ENCODE measurements at regions not wholly inside any gene's neighbourhood (a gene's known extent, or its start where the extent isn't known, plus 50 kb on each side); places are given as distances from the start of the nearest gene placed in this dataset.
"Not testable (repeated sequence)": the region's sequence is repeated elsewhere in the genome, so short reads cannot be mapped to it uniquely, and the experiment has no call there.

DNA sequence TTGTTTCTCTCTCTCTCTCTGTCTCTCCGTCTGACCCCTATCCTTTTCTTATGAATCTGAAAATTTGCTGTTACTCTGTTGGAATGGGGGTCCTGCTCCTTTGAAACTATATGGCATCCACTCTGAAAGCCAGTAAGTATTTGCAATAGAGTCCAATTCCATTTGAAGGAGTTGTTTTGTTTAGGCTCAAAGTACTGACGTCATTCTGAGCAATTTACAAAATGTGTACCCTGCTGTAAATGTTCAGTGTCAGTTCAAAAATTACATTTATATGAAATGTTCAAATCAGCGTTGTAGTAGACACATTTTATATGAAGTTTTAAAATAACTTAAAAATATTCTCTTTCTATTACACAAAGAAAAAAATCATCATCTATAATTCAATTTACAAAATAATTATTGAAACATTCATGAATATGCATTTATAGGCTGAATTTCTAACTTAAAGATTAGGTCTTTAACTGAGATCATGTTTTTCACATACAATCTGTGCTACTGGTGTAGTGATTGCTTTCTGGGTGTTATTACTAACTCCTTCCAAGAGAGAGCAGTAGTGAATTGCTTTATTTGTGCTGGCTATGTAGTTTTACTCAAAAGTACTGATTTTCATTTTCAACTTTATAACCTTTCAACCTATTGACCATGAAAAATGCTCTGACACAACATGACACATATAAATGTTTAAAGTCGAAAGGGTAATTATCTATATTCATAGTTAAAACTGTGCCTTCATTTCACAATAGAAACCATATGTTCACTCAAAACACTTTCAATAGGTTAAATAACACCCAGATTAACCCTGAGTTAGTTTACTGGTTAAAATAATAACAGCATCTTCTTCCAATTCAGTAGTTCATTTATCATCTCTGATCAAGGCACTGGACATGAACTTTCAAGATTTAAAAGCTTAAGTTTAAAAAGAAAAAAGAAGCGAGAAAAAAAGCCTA, 253.1 kb upstream of the ADGRL4 start:
- intact Hi-C loops (cut with micrococcal nuclease): no loop called here
- H3K27ac Mint-ChIP-seq: no peak overlapping the region

DNA sequence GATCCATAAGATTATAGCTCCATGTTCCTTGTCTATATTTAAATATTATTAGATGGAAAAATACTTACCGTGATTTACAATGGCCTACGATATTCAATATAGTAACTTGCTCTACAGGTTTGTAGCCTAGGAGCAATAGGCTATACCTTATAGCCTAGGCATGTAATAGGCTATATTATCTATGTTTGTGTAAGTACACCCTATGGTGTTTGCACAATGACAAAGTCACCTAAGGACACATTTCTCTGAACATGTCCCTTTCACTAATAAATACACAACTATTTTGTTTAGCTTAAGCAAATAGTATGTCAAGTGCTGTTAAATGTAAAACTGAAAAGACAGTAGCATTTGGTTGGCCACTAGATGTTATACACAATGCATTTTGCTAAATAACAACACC, 248.9 kb upstream of the ADGRL4 start:
- CTCF ChIA-PET: no interaction called here
- no peak for DNase-seq
- no peaks in the 10 kb centered on the region for H3K27me3 Mint-ChIP-seq (ENCODE audit: low read depth)
- no peak overlapping the region for H3K27ac Mint-ChIP-seq
- intact Hi-C loops (cut with micrococcal nuclease): no loop called here
- no peaks in the 10 kb centered on the region for H3K36me3 Mint-ChIP-seq (ENCODE audit: low read depth)
- H3K9me3 Mint-ChIP-seq: no peaks in the 10 kb centered on the region
- H3K4me1 Mint-ChIP-seq (ENCODE audit: low read depth): no peaks in the 10 kb centered on the region
- no peak overlapping the region for H3K4me3 Mint-ChIP-seq

More for the DNA sequence above, 253.1 kb upstream of the ADGRL4 start:
- CTCF ChIA-PET: no interaction called here
- H3K9me3 Mint-ChIP-seq: no peaks in the 10 kb centered on the region
- DNase-seq: no peak
- H3K4me3 Mint-ChIP-seq: no peak overlapping the region
- H3K4me1 Mint-ChIP-seq (ENCODE audit: low read depth): no peaks in the 10 kb centered on the region
- no peaks in the 10 kb centered on the region for H3K36me3 Mint-ChIP-seq (ENCODE audit: low read depth)
- H3K27me3 Mint-ChIP-seq (ENCODE audit: low read depth): no peaks in the 10 kb centered on the region

DNA sequence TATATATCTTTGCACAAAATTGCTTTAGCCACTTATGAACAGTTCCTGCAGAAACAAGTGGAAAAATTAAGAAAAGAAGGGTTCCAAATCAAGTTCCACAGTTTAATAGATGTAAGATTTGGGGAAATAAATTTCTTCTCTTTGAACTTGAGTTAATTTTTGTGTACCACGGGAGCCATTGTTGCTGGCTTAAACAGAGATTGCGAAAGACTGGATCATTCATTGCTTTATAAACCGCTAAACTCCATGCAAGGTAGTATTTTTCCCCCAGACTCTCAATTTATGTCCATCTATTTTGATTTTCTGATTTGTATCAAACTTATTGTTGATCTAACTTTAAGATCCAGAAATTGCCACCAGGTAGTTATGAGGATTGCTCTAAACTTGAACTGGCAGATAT, 246.1 kb upstream of the ADGRL4 start:
- H3K4me3 Mint-ChIP-seq: no peak overlapping the region
- intact Hi-C loops (cut with micrococcal nuclease): no loop called here
- no peaks in the 10 kb centered on the region for H3K4me1 Mint-ChIP-seq (ENCODE audit: low read depth)
- no peaks in the 10 kb centered on the region for H3K36me3 Mint-ChIP-seq (ENCODE audit: low read depth)
- DNase-seq: no peak
- no peaks in the 10 kb centered on the region for H3K9me3 Mint-ChIP-seq
- no peak overlapping the region for H3K27ac Mint-ChIP-seq
- H3K27me3 Mint-ChIP-seq (ENCODE audit: low read depth): no peaks in the 10 kb centered on the region
- CTCF ChIA-PET: no interaction called here

DNA sequence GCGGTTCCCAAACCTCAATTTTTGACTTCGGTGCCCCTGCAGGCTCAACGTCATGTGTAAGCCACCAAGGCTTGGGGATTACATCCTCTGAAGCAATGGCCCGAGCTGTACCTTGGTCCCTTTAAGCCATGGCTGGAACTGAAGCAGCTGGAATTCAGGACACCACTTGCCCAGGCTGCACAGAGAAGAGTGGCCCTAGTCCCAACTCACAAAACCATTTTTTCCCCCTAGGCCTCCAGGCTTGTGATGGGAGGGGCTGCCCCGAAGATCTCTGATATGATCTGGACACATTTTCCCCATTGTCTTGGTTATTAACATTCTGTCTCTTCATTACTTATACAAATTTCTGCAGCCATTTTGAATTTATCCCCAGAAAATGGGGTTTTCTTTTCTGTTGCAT, 233.3 kb upstream of the ADGRL4 start:
- DNase-seq: no peak
- no peaks in the 10 kb centered on the region for H3K4me1 Mint-ChIP-seq (ENCODE audit: low read depth)
- intact Hi-C loops (cut with micrococcal nuclease): no loop called here
- no peaks in the 10 kb centered on the region for H3K27me3 Mint-ChIP-seq (ENCODE audit: low read depth)
- H3K27ac Mint-ChIP-seq: no peak overlapping the region
- H3K4me3 Mint-ChIP-seq: no peak overlapping the region
- peaks cover 5% of the 10 kb centered on the region for H3K9me3 Mint-ChIP-seq
- CTCF ChIA-PET: no interaction called here
- H3K36me3 Mint-ChIP-seq (ENCODE audit: low read depth): no peaks in the 10 kb centered on the region

DNA sequence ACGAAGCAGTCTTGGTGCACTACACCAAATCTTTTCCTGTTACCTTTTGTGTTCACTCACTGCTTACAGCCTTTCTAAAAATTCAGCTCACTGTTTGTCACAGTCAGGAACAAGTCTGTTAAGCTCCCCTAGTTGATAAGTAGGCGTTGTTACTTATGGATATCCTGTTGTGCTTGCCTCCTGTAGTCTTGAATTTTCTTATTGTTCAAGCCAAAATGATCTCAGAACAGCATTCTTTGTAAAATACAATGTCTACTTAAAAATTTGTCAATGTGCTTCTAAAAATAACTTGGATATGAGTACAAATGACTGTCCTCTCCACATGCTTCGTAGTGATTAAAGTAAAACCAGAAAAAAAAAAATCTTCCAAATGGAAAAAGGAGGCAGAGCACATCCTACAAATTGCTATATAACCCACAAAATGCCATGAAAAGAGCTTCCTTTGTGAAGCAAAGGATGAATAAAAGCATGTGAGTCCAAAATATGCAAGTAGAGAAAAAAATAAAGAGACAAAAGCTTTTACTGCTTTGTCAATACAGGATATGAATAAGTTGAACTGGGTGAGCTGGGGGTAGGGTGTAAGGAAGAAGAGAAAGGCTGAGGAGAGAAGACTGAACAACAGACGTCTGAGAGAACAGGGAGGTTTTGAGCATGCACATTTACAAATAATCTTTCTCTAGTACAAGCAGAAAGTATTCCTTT, 228.9 kb upstream of the ADGRL4 start:
- DNase-seq: no peak
- CTCF ChIA-PET: interaction anchor here (0.6 kb wide), 1 partner anchor 580 kb away, joined by 4 read pairs; no protein-coding TSS in a partner anchor

DNA sequence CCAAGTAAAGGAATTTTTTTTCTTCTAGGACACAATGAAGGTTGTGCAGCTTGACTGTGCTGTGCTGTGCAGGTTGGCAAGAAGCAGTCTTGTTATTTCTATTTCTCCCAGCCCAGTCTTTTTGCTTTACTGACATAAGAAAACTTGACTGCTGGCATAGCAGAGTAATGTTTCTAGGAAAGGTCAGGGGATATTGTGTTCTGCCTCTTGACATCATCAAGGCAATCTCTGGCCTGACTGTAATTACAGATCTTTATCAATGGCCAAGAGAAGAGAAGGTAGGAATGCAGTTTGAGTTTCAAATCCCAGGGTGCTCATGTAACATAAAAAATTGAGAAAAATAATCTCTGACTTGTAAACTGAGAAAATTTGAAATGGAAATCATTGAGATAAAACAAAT, 226.3 kb upstream of the ADGRL4 start:
- Mint-ChIP-seq H3K27me3 (ENCODE audit: low read depth) (no peaks in the 10 kb centered on the region), H3K36me3 (ENCODE audit: low read depth) (no peaks in the 10 kb centered on the region), H3K27ac (no peak overlapping the region), H3K9me3 (no peaks in the 10 kb centered on the region), H3K4me1 (ENCODE audit: low read depth) (no peaks in the 10 kb centered on the region), H3K4me3 (no peak overlapping the region)
- intact Hi-C loops (cut with micrococcal nuclease): no loop called here
- no peak for DNase-seq
- CTCF ChIA-PET: no interaction called here

More for the DNA sequence above, 228.9 kb upstream of the ADGRL4 start:
- Mint-ChIP-seq H3K4me3 (no peak overlapping the region), H3K27ac (no peak overlapping the region), H3K36me3 (ENCODE audit: low read depth) (no peaks in the 10 kb centered on the region), H3K27me3 (ENCODE audit: low read depth) (no peaks in the 10 kb centered on the region), H3K9me3 (peaks cover 5% of the 10 kb centered on the region), H3K4me1 (ENCODE audit: low read depth) (no peaks in the 10 kb centered on the region)
- intact Hi-C loops (cut with micrococcal nuclease): no loop called here

DNA sequence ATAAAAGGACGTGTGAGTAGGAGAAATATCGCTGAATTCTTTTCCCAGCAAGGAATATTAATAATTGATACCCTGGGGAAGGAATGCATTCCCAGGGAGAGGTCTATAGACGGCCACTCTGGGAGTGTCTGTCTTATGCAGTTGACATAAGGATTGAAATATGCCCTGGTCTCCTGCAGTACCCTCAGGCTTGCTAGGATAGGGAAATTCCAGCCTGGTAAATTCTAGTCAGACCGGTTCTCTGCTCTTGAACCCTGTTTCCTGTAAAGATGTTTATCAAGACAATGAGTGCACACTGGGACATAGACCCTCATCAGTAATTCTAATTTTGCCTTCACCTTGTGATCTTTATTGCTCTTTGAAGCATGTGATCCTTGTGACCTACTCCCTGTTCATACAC, 224.2 kb upstream of the ADGRL4 start:
- H3K27me3 Mint-ChIP-seq (ENCODE audit: low read depth); H3K4me3 Mint-ChIP-seq; H3K36me3 Mint-ChIP-seq (ENCODE audit: low read depth); H3K9me3 Mint-ChIP-seq; H3K27ac Mint-ChIP-seq; CTCF ChIA-PET; intact Hi-C loops (cut with micrococcal nuclease); DNase-seq; H3K4me1 Mint-ChIP-seq (ENCODE audit: low read depth): not testable (repeated sequence)

DNA sequence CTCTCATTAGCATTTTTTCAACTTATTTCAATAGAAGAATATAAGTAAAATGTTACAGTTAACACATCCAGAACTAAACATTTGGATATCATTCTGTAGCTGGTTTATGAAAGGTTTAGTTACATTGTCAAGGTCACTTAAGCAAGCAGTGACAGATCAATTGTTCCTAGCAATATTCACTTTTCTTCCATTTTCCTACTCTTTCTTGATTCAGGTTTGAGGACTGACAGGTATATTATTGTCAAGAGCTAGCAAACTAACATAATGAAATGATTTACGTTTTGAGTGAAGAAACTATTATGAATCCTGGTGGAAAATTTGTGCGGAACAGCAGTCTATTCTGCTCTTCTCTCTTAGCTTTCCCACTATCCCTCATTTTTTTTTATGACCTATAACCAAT, 220.4 kb upstream of the ADGRL4 start:
- intact Hi-C loops (cut with micrococcal nuclease): no loop called here

DNA sequence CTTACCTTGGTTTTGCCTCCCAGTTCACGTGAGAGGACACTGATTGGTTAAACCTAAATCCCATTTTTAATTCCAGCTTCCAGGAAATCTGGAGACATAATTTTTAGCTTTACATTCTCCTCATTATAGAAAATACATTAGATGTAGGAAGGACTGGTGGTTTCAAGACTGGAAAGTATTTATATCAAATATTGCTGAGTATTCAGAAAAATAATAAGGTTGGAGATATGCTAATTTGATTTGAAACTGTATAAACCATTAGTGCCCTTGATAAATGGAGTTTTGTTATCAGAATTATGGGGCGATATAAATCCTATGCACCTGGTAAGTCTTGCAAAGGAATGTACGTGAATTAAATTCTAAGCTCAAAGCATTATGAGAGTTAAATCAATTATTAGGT, 218.0 kb upstream of the ADGRL4 start:
- peaks cover 14% of the 10 kb centered on the region for H3K9me3 Mint-ChIP-seq
- no peaks in the 10 kb centered on the region for H3K27me3 Mint-ChIP-seq (ENCODE audit: low read depth)
- DNase-seq: no peak
- intact Hi-C loops (cut with micrococcal nuclease): no loop called here
- no peak overlapping the region for H3K4me3 Mint-ChIP-seq
- no peaks in the 10 kb centered on the region for H3K36me3 Mint-ChIP-seq (ENCODE audit: low read depth)
- CTCF ChIA-PET: no interaction called here
- H3K4me1 Mint-ChIP-seq (ENCODE audit: low read depth): no peaks in the 10 kb centered on the region
- no peak overlapping the region for H3K27ac Mint-ChIP-seq

More for the DNA sequence above, 220.4 kb upstream of the ADGRL4 start:
- Mint-ChIP-seq H3K36me3 (ENCODE audit: low read depth) (no peaks in the 10 kb centered on the region), H3K27me3 (ENCODE audit: low read depth) (no peaks in the 10 kb centered on the region), H3K4me3 (no peak overlapping the region), H3K27ac (no peak overlapping the region), H3K9me3 (peaks cover 5% of the 10 kb centered on the region), H3K4me1 (ENCODE audit: low read depth) (no peaks in the 10 kb centered on the region)
- CTCF ChIA-PET: no interaction called here
- no peak for DNase-seq

DNA sequence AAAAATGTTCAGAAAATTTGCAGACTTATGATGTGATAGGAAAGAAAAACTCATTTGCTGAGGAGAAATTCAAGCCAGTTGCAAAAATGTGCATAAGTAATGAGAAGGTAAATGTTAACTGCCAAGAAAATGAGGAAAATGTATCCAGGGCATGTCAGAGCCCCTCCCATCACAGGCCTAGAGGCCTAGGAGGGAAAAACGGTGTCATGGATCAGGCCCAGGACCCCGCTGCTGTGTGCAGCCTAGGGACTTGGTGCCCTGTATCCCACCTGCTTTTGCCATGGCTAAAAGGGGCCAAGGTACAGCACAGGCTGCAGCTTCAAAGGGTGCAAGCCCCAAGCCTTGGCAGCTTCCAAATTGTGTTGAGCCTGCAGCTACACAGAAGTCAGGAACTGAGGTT, 214.0 kb upstream of the ADGRL4 start:
- H3K36me3 Mint-ChIP-seq (ENCODE audit: low read depth): no peaks in the 10 kb centered on the region
- peaks cover 11% of the 10 kb centered on the region for H3K9me3 Mint-ChIP-seq
- H3K27me3 Mint-ChIP-seq (ENCODE audit: low read depth): no peaks in the 10 kb centered on the region
- H3K4me3 Mint-ChIP-seq: no peak overlapping the region
- no peak overlapping the region for H3K27ac Mint-ChIP-seq
- H3K4me1 Mint-ChIP-seq (ENCODE audit: low read depth): no peaks in the 10 kb centered on the region
- DNase-seq: no peak
- intact Hi-C loops (cut with micrococcal nuclease): no loop called here
- CTCF ChIA-PET: no interaction called here

DNA sequence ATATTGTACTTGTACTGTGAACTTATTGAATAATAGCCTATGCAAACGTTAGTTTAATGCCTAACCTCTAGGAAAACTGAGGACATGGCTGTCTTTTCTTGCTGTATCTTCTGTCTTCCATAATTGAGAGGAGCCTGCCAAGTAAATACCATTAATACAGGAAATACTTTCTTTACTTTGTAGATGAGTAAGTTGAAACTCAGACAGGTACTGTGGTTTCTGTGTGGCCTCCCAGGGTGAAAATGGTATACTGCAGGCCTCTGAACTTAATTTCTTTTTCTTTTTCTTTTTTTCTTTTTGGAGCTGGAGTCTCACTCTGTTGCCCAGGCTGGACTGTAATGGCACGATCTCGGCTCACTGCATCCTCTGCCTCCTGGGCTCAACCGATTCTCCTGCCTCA, 208.8 kb upstream of the ADGRL4 start:
- Mint-ChIP-seq H3K4me3 (no peak overlapping the region), H3K36me3 (ENCODE audit: low read depth) (no peaks in the 10 kb centered on the region), H3K27ac (no peak overlapping the region), H3K27me3 (ENCODE audit: low read depth) (no peaks in the 10 kb centered on the region), H3K4me1 (ENCODE audit: low read depth) (no peaks in the 10 kb centered on the region), H3K9me3 (peaks cover 6% of the 10 kb centered on the region)
- intact Hi-C loops (cut with micrococcal nuclease): no loop called here
- CTCF ChIA-PET: no interaction called here
- no peak for DNase-seq

DNA sequence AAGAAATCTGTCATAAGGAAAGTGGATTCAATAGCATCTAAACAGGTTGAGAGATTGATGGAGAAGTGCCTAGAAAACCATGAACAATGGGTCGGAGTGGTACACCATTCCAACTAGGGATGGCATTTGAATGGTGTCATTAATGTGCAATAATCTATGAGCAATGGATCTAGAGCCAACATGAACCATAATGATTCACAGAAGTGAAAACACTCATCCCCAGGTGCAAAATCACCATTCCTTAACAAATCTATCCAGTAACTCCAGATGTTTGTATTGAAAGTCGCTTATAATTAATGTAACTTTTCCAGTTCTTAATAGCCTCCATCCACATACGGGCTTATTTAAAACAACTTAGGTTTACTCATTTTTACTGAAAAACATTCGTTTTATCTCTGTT, 201.3 kb upstream of the ADGRL4 start:
- no peaks in the 10 kb centered on the region for H3K27me3 Mint-ChIP-seq (ENCODE audit: low read depth)
- no peaks in the 10 kb centered on the region for H3K36me3 Mint-ChIP-seq (ENCODE audit: low read depth)
- no peak overlapping the region for H3K27ac Mint-ChIP-seq
- H3K4me3 Mint-ChIP-seq: no peak overlapping the region
- intact Hi-C loops (cut with micrococcal nuclease): no loop called here
- DNase-seq: no peak
- peaks cover 2% of the 10 kb centered on the region for H3K9me3 Mint-ChIP-seq
- H3K4me1 Mint-ChIP-seq (ENCODE audit: low read depth): no peaks in the 10 kb centered on the region
- CTCF ChIA-PET: no interaction called here

DNA sequence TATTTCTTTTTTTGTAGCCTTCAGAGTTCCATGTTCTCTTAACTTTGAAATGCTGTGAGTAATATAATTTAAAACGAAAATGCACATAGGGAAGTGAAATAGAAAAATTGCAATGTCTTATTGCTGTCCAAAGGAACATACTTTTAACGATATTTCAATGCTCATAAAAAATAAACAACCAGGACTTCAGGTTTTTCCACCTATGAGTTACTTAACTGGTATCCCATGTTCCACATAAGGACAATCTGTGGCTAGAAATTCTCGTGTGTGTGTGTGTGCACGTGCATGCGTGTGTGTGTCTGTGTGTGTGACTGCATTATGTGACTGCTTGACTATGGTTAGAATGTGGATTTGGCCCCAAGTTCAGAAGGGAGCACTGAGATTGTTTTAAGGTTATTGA, 200.8 kb upstream of the ADGRL4 start:
- DNase-seq: no peak
- intact Hi-C loops (cut with micrococcal nuclease): no loop called here
- no peak overlapping the region for H3K4me3 Mint-ChIP-seq
- no peaks in the 10 kb centered on the region for H3K4me1 Mint-ChIP-seq (ENCODE audit: low read depth)
- H3K27me3 Mint-ChIP-seq (ENCODE audit: low read depth): no peaks in the 10 kb centered on the region
- H3K9me3 Mint-ChIP-seq: peaks cover 2% of the 10 kb centered on the region
- no peaks in the 10 kb centered on the region for H3K36me3 Mint-ChIP-seq (ENCODE audit: low read depth)
- H3K27ac Mint-ChIP-seq: no peak overlapping the region
- CTCF ChIA-PET: no interaction called here
